NT2/D1 (cell line): ENCODE measurements at regions not wholly inside any gene's neighbourhood (a gene's known extent, or its start where the extent isn't known, plus 50 kb on each side); places are given as distances from the start of the nearest gene placed in this dataset.

Source experiments
- DNase-seq: peaks from one replicate; pipeline ENCODE4 v3.0.0-alpha.2; 2011; ENCODE audit warnings: low read depth, low spot score
- H3K27me3 ChIP-seq: 2 replicates; pipeline ENCODE4 v1.6.0; 2011; ENCODE audit warnings: mild to moderate bottlenecking; ENCODE audit not compliant: insufficient read length, insufficient read depth
- H3K36me3 ChIP-seq: 2 replicates; pipeline ENCODE4 v1.6.1; 2011; ENCODE audit warnings: mild to moderate bottlenecking, low read length, mixed read lengths; ENCODE audit not compliant: insufficient read depth, insufficient read length
- H3K4me1 ChIP-seq: 2 replicates; pipeline ENCODE4 v1.5.1; 2011; ENCODE audit not compliant: insufficient read depth, insufficient read length
- H3K4me3 ChIP-seq: 2 replicates; pipeline ENCODE4 v1.5.1; 2011; ENCODE audit warnings: low read depth; ENCODE audit not compliant: insufficient read length
- H3K9ac ChIP-seq: 2 replicates; pipeline ENCODE4 v1.6.0; 2011; ENCODE audit warnings: low read depth; ENCODE audit not compliant: insufficient read length
- H3K9me3 ChIP-seq: 2 replicates; pipeline ENCODE4 v1.5.1; 2011; ENCODE audit warnings: mild to moderate bottlenecking, low read length; ENCODE audit not compliant: insufficient read depth
- SUZ12 ChIP-seq: IDR thresholded peaks from 2 replicates; pipeline ENCODE4 v1.6.1; 2011; ENCODE audit not compliant: insufficient read length, insufficient read depth; ENCODE audit errors: extremely low read depth
- YY1 ChIP-seq: IDR thresholded peaks from 2 replicates; pipeline ENCODE4 v1.6.1; 2011; ENCODE audit not compliant: insufficient read length, insufficient read depth
- ZNF274 ChIP-seq: IDR thresholded peaks from 2 replicates; pipeline ENCODE4 v1.6.1; 2011; ENCODE audit warnings: mild to moderate bottlenecking, low read depth, low read length

DNA sequence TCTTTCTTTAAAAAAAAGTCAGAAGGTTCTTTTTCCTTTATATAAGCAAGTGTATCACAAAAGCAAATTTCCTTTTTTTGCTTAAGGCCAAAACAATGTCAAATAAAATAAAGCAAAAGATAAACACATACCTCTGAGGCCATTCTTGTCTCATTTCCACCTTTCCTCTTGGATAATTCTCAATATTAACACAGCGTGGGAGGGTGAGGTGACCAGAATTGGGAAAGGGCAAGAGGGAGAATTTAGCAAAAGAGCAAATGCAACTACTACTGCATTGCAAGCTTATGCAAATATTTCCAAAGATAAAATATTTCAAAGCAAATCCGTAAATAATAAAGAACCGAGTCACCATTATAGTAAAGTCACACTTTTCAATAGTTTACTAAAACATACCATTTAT lies 153.4 kb upstream of the PSMD7 start:
- Histone ChIP-seq H3K9ac (no peak overlapping the region), H3K27me3 (no peaks in the 10 kb centered on the region), H3K9me3 (peaks cover 14% of the 10 kb centered on the region; the same call in 1 of the 2 replicates), H3K36me3 (no peaks in the 10 kb centered on the region), H3K4me1 (no peaks in the 10 kb centered on the region), H3K4me3 (no peak overlapping the region)
- TF ChIP-seq SUZ12 (no peak), ZNF274 (no peak), YY1 (no peak)
- no peak for DNase-seq

DNA sequence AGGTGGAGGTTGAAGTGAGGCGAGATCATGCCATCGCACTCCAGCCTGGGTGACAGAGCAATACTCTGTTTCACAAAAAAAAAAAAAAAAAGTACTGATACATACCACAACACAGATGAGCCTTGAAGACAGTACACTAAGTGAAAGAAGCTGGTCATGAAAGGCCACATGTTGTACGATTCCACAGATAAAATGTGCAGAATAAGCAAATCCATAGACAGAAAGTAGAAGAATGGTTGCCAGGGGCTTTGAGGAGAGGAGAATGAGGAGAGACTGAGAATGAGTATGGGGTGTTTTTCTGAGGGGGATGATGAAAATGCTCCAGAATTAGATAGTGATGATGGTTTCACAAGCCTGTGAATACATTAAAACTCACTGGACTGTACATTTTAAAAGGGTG lies 155.6 kb upstream of the PSMD7 start:
- no peak overlapping the region for H3K4me3 ChIP-seq
- TF ChIP-seq SUZ12 (no peak), YY1 (no peak), ZNF274 (no peak)
- no peak for DNase-seq

DNA sequence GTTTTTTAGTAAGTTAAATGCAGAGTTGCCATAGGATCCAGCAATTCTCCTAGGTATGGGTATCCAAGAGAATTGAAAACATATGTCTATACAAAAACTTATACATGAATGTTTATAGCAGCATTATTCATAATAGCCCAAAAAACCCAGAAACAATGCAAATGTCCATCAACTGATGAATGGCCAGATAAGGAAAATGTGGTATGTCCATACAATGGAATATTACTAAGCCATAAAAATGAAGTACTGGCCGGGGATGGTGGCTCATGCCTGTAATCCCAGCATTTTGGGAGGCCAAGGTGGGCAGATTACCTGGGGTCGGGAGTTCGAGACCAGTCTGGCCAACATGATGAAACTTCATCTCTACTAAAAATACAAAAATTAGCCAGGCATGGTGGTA lies 156.1 kb upstream of the PSMD7 start:
- no peak overlapping the region for H3K9ac ChIP-seq
- H3K4me1 ChIP-seq, result no peaks in the 10 kb centered on the region
- peaks cover 14% of the 10 kb centered on the region; the same call in 1 of the 2 replicates for H3K9me3 ChIP-seq
- no peak for TF ChIP-seq SUZ12
- no peak for TF ChIP-seq YY1
- TF ChIP-seq ZNF274, result no peak
- H3K27me3 ChIP-seq, result no peaks in the 10 kb centered on the region
- H3K4me3 ChIP-seq, result no peak overlapping the region
- no peaks in the 10 kb centered on the region for H3K36me3 ChIP-seq
- no peak for DNase-seq

More for the DNA sequence above, 155.6 kb upstream of the PSMD7 start:
- H3K9me3 ChIP-seq, result peaks cover 14% of the 10 kb centered on the region; the same call in 1 of the 2 replicates
- no peak overlapping the region for H3K9ac ChIP-seq
- no peaks in the 10 kb centered on the region for H3K36me3 ChIP-seq
- no peaks in the 10 kb centered on the region for H3K27me3 ChIP-seq
- H3K4me1 ChIP-seq, result no peaks in the 10 kb centered on the region

DNA sequence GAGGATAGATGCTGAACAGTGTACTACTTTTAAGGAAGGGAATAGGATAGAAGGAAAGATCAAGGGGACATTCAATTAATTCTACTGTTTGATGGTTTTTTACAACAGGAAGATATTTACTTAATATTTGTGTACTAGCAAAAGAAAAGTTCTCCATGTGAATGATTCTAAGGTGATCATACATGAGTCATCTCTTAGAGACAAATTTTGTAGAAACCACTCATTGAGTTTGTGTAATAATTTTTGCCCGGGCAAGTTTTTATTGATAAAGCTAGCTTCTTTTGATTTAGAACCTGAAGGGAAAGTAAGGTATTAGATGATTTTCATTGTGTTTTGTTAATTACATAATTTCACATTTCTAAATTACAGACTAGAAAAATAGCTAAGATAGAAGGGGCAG lies 172.8 kb upstream of the PSMD7 start:
- Histone ChIP-seq H3K4me3 (no peak overlapping the region), H3K9me3 (0 out of 2 replicates have a peak, but pooled peaks cover 17% of the 10 kb centered on the region), H3K27me3 (no peaks in the 10 kb centered on the region), H3K36me3 (no peaks in the 10 kb centered on the region), H3K9ac (no peak overlapping the region), H3K4me1 (no peaks in the 10 kb centered on the region)
- TF ChIP-seq YY1 (no peak), SUZ12 (no peak), ZNF274 (no peak)
- no peak for DNase-seq

DNA sequence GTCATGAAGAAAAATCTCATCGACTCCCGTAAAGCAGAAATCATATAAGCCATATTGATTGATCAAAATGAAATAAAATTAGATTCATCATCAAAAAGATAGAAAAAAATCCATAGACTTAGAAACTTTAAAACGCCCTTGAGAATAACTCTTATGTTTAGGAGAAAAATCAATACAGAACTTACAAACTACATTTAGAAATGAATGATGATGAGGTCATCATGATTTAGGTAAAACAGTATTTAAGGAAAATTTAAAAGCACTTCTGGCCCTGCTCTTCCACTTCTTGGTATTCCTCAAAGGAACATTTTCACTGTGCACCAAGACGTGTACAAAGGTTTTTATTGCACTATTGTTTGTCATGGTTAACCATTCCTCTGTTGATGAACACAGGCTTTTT lies 173.4 kb upstream of the PSMD7 start:
- H3K4me3 ChIP-seq, result no peak overlapping the region
- no peaks in the 10 kb centered on the region for H3K27me3 ChIP-seq
- no peaks in the 10 kb centered on the region for H3K4me1 ChIP-seq
- no peaks in the 10 kb centered on the region for H3K36me3 ChIP-seq
- 0 out of 2 replicates have a peak, but pooled peaks cover 17% of the 10 kb centered on the region for H3K9me3 ChIP-seq
- TF ChIP-seq SUZ12, result no peak
- TF ChIP-seq YY1, result no peak
- TF ChIP-seq ZNF274, result no peak
- no peak overlapping the region for H3K9ac ChIP-seq
- DNase-seq, result no peak

DNA sequence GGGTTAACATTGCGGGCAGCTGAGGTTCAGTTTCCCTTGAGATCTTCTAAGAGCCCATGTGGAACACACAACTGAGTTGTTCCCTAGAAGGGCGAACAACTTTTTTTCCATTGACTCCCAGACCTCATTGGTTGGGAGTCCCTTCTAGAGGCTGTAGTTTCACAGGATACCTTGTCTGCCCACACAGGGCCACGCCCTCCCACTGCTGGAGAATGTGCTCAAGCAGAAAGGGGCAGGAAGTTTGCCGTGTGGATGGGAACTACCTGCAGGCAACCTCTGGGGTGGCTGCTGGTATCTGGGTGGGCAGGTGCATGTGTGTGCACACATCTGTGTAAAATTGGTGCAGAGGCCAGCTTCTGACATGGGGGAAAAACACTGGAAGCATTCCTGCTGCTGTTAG lies 178.8 kb upstream of the PSMD7 start:
- Histone ChIP-seq H3K4me1 (no peaks in the 10 kb centered on the region), H3K9ac (no peak overlapping the region), H3K27me3 (no peaks in the 10 kb centered on the region), H3K9me3 (no peaks in the 10 kb centered on the region), H3K4me3 (no peak overlapping the region), H3K36me3 (no peaks in the 10 kb centered on the region)
- TF ChIP-seq ZNF274, result no peak
- TF ChIP-seq YY1, result no peak
- TF ChIP-seq SUZ12, result no peak
- no peak for DNase-seq

DNA sequence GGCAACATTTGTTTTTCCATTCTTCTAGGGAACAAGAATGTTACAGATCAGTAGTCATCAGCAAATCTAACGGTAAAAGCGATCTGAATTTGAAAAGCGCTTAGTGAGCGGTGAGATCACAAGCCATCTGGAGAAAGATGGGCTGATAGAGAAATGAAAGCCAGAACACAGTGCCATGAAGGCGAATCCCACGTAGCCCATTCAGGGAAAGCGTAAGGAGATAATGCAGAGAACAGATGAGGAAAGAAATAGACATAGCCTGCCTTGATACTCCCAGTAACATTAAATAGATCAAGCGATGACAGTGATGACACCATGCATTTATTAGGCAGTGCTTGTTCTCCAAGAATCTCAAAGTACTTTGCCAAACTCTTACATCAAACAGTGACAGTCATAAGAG lies 183.1 kb upstream of the PSMD7 start:
- no peak for TF ChIP-seq ZNF274
- no peak for TF ChIP-seq SUZ12
- TF ChIP-seq YY1, result no peak
- no peak for DNase-seq
- no peaks in the 10 kb centered on the region for H3K9me3 ChIP-seq
- H3K4me3 ChIP-seq, result no peak overlapping the region
- no peaks in the 10 kb centered on the region for H3K36me3 ChIP-seq
- no peaks in the 10 kb centered on the region for H3K4me1 ChIP-seq
- H3K9ac ChIP-seq, result no peak overlapping the region
- no peaks in the 10 kb centered on the region for H3K27me3 ChIP-seq
